Left hindlimb (tissue), 1 donor: ENCODE measurements at regions not wholly inside any gene's neighbourhood (a gene's known extent, or its start where the extent isn't known, plus 50 kb on each side); places are given as distances from the start of the nearest gene placed in this dataset.
"Not testable (repeated sequence)": the region's sequence is repeated elsewhere in the genome, so short reads cannot be mapped to it uniquely, and the experiment has no call there.

Experiments used
- DNase-seq: peaks from one replicate; pipeline ENCODE4 v3.0.0-alpha.2; 2018

- no peak for DNase-seq
Observed at GRCh38 chr6:135555550-135555949, 58.0 kb upstream of the AHI1 start.

DNA sequence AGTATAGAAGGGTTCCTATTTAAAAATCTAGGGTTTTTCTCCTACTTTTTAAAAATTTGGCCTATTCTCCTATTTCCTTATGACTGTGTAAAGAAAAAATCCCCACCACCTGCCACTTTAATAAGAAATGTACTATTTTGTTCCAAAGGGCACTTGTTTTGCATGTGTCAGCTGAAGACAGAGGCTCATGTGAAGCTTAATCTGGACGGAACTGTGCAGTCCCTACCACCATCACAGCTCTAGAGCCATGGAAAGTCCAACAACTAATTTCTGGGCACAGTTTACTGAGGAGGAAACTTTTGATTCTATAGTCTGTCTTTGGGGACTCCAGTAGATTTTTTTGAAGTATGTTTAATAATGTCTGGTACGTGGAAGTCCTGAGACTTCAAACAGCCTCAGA lies 60.0 kb upstream of the AHI1 start:
- DNase-seq: no peak

DNA sequence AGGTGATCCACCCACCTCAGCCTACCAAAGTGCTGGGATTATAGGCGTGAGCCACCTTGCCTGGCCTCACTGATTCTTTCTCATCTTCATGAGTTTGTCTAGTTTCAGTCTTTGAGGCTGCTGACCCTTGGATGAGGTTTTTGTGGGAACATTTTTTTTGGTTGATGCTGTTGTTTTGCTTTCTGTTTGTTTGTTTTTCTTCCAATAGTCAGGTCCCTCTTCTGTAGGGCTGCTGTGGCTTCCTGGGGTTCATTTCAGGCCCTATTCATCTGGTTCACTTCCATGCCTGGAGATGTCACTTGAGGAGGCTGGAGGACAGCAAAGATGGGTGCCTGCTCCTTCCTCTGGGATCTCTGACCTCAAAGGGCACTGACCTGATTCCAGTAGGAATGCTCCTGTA lies 68.1 kb upstream of the AHI1 start:
- not testable (repeated sequence) for DNase-seq

GRCh38 chr6:135566311-135567068 lies 69.0 kb upstream of the AHI1 start:
- DNase-seq: no peak

- DNase-seq: no peak
Observed at GRCh38 chr6:135567375-135568083, 70.0 kb upstream of the AHI1 start.

DNA sequence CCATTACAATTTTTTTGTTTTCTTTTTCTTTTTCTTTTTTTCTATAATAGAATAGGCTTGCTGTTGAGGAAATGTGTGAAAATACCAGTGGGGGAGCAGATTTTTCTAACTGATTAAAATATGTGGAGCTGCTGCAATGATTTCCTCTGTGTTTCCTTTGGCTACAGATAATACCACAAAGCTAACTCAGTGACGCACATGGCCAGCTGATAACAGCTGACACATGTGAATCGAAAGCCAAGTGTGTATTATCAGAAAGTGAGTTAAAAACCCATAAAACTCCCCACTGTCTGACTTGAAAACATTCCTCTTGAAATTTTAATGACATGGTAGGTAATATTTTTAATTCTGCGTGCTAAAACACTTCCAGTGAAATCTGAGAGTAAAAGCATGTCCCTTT lies 70.8 kb upstream of the AHI1 start:
- peak; percentile 29 for DNase-seq

- DNase-seq: no peak
Observed at GRCh38 chr6:135572051-135572450, 74.5 kb upstream of the AHI1 start.

DNA sequence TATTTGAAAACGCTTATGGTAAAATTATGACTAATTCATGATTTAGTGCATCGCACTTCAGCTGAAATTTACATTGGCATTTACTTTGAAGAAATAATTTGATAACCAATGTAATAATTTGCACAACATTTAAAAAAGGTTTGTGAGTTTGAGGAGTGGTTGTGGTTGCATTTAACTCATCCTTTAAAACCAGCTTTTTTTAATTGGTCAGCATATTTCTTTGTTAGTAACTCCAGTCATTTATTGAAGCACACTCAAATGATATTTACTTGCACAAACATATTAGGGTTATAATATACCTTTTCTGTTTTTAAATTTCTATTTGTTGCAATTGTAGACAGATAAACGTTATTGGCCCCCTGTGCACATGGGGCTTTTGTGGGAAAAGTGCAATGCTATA lies 78.1 kb upstream of the AHI1 start:
- DNase-seq: no peak

GRCh38 chr6:135576055-135576454 lies 78.5 kb upstream of the AHI1 start:
- DNase-seq: no peak

GRCh38 chr6:135577059-135577538 lies 79.6 kb upstream of the AHI1 start:
- no peak for DNase-seq

DNA sequence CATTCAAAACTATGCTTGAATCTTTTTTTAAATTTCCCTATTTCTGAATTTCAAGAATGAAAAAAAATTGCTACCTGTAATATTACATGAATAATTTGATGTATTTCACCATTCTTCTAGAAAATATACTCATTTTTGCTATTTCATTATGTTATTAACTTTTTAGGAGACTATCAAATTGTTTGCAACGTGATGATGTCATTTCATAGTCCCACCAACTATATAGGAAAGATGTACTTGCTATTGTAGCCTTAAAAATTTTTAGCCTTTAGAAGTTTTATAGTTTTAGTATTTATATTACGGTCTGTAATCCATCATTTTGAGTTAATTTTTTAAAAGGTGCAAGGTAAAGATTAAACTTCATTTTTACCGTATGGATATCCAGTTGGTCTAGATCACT lies 81.4 kb upstream of the AHI1 start:
- DNase-seq: no peak

GRCh38 chr6:135581211-135581610 lies 83.7 kb upstream of the AHI1 start:
- DNase-seq: no peak

GRCh38 chr6:135583256-135583761 lies 85.8 kb upstream of the AHI1 start:
- no peak for DNase-seq

GRCh38 chr6:135586388-135586787 lies 88.8 kb upstream of the AHI1 start:
- no peak for DNase-seq

GRCh38 chr6:135586844-135587243 lies 89.3 kb upstream of the AHI1 start:
- DNase-seq: no peak

DNA sequence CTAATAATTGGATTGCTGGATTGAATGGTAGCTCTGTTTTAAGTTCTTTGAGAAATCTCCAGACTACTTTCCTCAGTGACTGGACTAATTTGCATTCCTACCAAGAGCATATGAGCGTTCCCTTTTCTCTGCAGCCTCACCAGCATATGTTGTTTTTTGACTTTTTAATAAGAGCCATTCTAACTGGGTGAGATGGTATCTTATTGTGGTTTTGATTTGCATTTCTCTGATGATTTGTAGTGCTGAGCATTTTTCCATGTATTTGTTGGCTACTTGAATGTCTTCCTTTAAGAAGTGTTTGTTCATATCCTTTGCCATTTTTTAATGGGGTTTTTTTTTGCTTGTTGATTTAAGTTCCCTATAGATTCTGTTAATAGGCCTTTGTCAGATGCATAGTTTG lies 94.7 kb upstream of the AHI1 start:
- no peak for DNase-seq

- no peak for DNase-seq
Observed at GRCh38 chr6:135594000-135594399, 96.5 kb upstream of the AHI1 start.

GRCh38 chr6:135600086-135600702 lies 102.7 kb upstream of the AHI1 start:
- DNase-seq: peak; percentile 22

- no peak for DNase-seq
Observed at GRCh38 chr6:135600931-135601330, 103.4 kb upstream of the AHI1 start.

GRCh38 chr6:135601857-135602256 lies 104.3 kb upstream of the AHI1 start:
- no peak for DNase-seq

GRCh38 chr6:135603249-135603648 lies 105.7 kb upstream of the AHI1 start:
- peak; percentile 22 for DNase-seq

DNA sequence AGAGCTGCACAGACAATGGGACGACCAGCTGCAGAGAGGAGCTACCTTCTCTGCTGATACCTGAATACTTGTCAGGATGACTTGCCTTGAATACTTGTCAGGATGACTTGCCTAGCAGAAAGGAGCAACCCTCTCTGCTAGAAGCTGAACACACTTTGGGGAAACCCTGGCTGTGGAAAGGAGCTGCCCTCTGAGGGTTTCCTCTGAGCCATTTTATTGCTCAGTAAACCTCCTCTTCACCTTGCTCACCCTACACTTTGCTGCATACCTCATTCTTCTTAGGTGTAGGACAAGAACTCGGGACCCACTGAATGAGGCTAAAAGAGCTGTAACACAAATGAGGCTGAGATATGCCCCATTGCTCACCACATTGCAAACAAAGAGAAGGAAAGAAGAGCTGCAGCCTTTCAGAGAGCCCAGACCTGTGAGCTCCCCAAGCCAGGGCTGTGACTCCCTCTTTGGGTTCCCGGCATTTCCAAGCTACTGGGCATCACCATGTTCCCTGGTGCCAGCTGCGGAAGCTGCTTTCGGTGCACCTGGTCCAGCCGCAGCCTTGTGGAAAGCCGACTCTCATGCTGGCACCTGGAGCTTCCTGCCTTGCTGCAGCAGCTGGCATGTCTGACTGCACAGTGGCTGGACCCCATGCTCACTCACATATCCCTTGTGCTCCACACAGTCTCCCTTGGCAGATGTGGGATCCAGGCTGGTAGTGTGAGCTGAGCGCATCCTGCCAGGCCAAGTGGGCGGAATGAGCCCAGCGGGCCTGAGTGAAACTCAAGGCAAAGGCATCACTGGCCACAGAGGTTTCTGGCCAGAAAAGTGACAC lies 106.7 kb upstream of the AHI1 start:
- peak; percentile 45 for DNase-seq

- no peak for DNase-seq
Observed at GRCh38 chr6:135605278-135605790, 107.8 kb upstream of the AHI1 start.
